ENCODE measurements at regions not wholly inside any gene's neighbourhood (a gene's known extent, or its start where the extent isn't known, plus 50 kb on each side); places are given as distances from the start of the nearest gene placed in this dataset.

DNA sequence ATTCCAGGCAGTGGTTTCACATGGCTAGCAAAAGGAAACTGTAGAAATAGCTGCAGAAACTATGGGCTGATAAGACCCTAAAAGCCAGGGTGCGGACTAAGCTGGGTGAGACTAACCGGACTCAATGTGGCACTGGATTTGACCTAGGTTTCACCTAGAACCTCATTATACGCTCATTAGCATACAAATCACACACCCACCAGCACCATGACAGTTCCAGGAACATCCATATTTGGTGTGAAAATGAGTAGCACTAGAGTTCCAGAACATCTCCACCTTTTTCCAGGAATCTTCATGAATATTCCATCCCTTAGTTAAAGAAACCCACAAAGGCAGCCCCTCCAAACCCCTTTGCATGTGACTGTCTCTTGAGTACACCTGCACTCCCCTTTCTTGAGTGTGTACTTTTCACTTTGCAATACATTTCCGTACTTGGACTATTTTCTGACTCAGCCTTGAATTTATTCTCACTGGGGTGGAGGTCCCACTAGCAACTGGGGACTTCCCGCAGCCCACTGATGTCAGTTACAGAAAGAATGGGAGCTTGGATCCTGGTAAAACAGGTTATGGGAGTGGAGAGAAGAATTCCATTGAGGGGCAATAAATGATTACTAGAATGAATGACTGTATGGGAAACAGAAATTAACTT is 58.0 kb upstream of the SPATA31C2 start:
- no peak overlapping the region for H3K4me3 ChIP-seq (ENCODE audit: low read depth in 1 of 2, low read length in 2 of 2)
- no peaks in the 10 kb centered on the region for H3K27me3 ChIP-seq (ENCODE audit: low read depth, low read length)
- H3K27ac ChIP-seq (ENCODE audit: low read length): no peak overlapping the region

DNA sequence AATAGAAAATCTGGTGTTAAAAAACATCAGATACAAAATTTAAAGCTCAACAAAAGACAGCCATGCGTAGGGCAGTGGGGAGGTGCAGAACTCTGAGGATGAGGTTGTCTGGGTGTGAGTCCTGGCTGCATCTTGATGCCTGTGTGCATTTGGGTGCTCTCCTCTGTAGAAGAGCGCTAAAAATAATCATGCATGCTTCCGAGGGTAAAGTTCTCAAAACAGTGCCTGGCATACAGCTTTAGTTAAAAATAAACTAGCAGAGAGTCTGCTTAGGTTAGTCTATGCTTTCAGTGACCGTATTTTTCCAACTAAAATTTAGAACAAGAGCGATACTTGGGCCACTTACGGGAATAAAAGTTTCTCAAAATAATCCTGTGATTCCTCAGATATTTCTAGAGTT is 55.5 kb upstream of the SPATA31C2 start:
- Histone ChIP-seq H3K27ac (ENCODE audit: low read length) (peak overlapping the region; percentile 58), H3K4me3 (ENCODE audit: low read depth in 1 of 2, low read length in 2 of 2) (no peak overlapping the region), H3K9me3 (ENCODE audit: control insufficient read depth in 1 of 2, low read length in 2 of 2) (no peaks in the 10 kb centered on the region), H3K36me3 (ENCODE audit: control insufficient read depth in 1 of 2, insufficient read depth in 2 of 2, low read length in 2 of 2) (no peaks in the 10 kb centered on the region), H3K4me1 (ENCODE audit: control insufficient read depth in 1 of 2, insufficient read depth in 2 of 2, low read length in 2 of 2) (peaks cover 0 to 15% of the 10 kb centered on the region in 2 donors), H3K27me3 (ENCODE audit: low read depth, low read length) (no peaks in the 10 kb centered on the region)

More for the DNA sequence above, 58.0 kb upstream of the SPATA31C2 start:
- peaks cover 0 to 20% of the 10 kb centered on the region in 2 donors for H3K4me1 ChIP-seq (ENCODE audit: control insufficient read depth in 1 of 2, insufficient read depth in 2 of 2, low read length in 2 of 2)
- no peaks in the 10 kb centered on the region for H3K36me3 ChIP-seq (ENCODE audit: control insufficient read depth in 1 of 2, insufficient read depth in 2 of 2, low read length in 2 of 2)
- H3K9me3 ChIP-seq (ENCODE audit: control insufficient read depth in 1 of 2, low read length in 2 of 2): no peaks in the 10 kb centered on the region

DNA sequence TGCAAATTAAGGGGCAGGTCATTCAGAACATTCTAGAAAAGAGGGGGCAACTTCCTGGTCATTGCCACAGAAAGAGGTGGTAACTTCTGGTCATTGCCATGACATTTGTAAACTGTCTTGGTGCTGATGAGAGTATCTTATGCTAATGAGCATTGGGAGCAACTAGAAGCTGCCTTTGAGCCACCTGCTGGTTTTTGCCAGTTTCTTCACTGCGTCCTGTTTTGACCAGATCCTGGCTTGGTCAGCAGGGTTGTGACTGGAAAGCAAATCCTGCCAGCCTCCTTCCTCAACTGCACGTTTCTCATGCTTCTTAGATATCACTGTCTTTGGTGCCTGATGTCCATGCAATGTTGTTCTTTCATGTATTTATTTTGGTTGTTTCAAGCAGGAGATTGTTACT is 53.2 kb upstream of the SPATA31C2 start:
- H3K4me3 ChIP-seq (ENCODE audit: low read depth in 1 of 2, low read length in 2 of 2): no peak overlapping the region
- H3K27me3 ChIP-seq (ENCODE audit: low read depth, low read length): no peaks in the 10 kb centered on the region
- no peaks in the 10 kb centered on the region for H3K9me3 ChIP-seq (ENCODE audit: control insufficient read depth in 1 of 2, low read length in 2 of 2)
- peaks cover 0 to 6% of the 10 kb centered on the region in 2 donors for H3K4me1 ChIP-seq (ENCODE audit: control insufficient read depth in 1 of 2, insufficient read depth in 2 of 2, low read length in 2 of 2)
- no peaks in the 10 kb centered on the region for H3K36me3 ChIP-seq (ENCODE audit: control insufficient read depth in 1 of 2, insufficient read depth in 2 of 2, low read length in 2 of 2)
- no peak overlapping the region for H3K27ac ChIP-seq (ENCODE audit: low read length)

DNA sequence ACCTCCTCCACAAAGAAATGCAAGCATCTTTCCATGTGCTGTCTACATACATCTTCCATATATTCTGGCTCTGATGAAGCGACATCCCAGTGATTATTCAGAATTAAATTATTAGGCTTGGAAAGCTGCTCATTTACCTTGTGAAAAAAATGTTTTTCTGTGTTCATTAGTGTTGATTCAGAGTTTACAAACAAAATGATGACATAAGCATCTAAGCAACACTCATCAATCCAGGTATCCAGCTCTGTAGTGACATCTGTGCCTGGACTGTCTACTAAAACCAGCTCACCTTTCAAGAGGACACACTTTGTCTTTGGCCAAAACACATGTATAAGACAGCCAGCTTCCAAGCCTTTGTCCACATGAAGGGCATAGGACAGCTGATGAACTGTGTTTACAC is 51.1 kb upstream of the SPATA31C2 start:
- Histone ChIP-seq H3K4me3 (ENCODE audit: low read depth in 1 of 2, low read length in 2 of 2) (no peak overlapping the region), H3K27ac (ENCODE audit: low read length) (no peak overlapping the region), H3K4me1 (ENCODE audit: control insufficient read depth in 1 of 2, insufficient read depth in 2 of 2, low read length in 2 of 2) (peaks cover 0 to 6% of the 10 kb centered on the region in 2 donors), H3K36me3 (ENCODE audit: control insufficient read depth in 1 of 2, insufficient read depth in 2 of 2, low read length in 2 of 2) (no peaks in the 10 kb centered on the region), H3K9me3 (ENCODE audit: control insufficient read depth in 1 of 2, low read length in 2 of 2) (no peaks in the 10 kb centered on the region), H3K27me3 (ENCODE audit: low read depth, low read length) (no peaks in the 10 kb centered on the region)
